T-helper 1 cell treated with Interleukin-12 subunit alpha and Interleukin-12 subunit beta and Interleukin-4 antibody, amounts not matched to agents 30 μg/mL and 1 μg/mL, for 36 hours (primary cell): ENCODE measurements at regions not wholly inside any gene's neighbourhood (a gene's known extent, or its start where the extent isn't known, plus 50 kb on each side); places are given as distances from the start of the nearest gene placed in this dataset.

Source experiments
- H3K27ac Mint-ChIP-seq: one replicate; pipeline ENCODE4 v1.8.0; 2021; ENCODE audit warnings: mild to moderate bottlenecking, mixed read lengths
- H3K27me3 Mint-ChIP-seq: one replicate; pipeline ENCODE4 v1.8.0; 2021; ENCODE audit warnings: low read depth, mixed read lengths
- H3K36me3 Mint-ChIP-seq: one replicate; pipeline ENCODE4 v1.8.0; 2021; ENCODE audit warnings: low read depth, mixed read lengths
- H3K4me1 Mint-ChIP-seq: one replicate; pipeline ENCODE4 v1.8.0; 2021; ENCODE audit warnings: low read depth, mixed read lengths
- H3K4me3 Mint-ChIP-seq: one replicate; pipeline ENCODE4 v1.8.0; 2021; ENCODE audit warnings: mild to moderate bottlenecking, moderate library complexity, mixed read lengths
- H3K9me3 Mint-ChIP-seq: one replicate; pipeline ENCODE4 v1.8.0; 2021; ENCODE audit warnings: mixed read lengths

DNA sequence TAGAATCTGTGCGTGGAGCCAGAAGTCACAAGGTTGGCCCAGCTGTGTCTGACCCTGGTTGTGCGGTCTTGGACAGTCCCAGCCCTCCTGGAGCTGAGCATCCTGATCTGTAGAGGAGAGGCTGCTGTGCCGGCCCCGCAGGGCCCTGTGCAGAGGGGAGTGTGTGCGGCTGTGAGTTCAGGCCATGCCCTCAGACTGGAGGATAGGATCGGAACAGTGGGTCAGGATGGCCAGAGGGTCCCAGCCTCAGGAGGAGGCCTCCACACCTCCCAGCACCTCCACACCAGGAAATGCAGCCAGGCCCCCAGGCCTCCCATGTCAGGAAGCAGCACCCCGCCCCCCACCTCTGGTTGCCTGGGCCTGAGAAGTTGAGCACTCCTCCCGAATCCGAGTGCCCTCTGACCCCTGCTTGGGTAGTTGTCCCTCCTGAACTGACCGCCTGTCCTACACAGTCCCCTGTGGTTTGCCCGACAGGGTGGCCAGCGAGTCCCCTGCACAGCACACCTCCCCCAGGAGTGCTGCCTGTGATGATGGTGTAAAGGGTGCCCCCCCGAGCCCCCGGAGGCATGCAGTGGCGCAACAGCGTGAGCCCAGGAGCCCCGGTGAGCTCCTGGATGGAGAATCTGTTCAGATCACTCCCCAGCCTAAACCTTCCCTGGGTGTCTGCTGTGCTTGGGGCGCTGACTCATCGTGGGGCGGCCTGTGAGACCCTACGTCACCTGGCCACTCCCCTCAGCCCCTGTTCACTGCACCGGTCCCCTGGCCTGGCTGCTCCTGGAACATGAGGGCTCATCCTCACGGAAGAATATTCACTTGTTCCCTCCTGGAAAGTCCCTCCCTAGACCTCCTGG is 285.2 kb downstream of the SEC14L1 start:
- Mint-ChIP-seq H3K27ac (no peak overlapping the region), H3K27me3 (no peaks in the 10 kb centered on the region), H3K36me3 (peaks cover 16% of the 10 kb centered on the region), H3K4me1 (peaks cover 53% of the 10 kb centered on the region), H3K9me3 (no peaks in the 10 kb centered on the region), H3K4me3 (no peak overlapping the region)

DNA sequence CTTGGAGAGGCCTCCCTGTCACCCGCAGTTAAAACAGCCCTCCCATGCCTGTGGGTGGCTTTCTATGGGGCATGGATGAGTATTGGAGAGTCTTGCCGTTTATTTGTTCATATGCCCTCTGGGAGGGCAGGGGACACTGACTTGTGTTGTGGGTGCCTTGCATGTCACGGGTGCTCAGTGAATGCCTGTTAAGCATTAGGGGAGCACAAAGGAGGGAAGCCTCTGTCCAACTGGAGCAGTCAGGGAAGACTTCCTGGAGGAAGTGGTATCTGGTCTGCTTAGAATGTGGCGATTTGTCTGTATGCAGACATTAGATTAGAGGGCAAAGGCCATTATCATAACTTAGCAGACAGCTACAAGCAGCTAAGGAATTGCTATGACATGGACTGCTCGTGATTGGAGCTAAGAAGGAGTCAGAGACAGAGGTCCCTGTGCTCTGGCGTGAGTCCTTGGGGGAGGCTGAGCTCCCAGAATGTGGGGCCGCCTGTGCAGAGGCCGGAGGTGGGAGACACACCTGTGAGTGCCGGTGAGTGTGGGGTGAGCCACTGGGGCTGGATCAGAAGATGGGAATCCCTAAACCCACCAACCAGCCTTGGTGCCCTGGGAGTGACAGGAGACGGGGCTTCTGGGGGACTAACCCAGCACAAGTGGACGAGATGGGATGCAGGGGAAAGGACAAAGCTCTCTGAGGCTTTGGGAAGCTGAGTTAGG is 286.1 kb downstream of the SEC14L1 start:
- Mint-ChIP-seq H3K4me3 (no peak overlapping the region), H3K36me3 (peaks cover 12% of the 10 kb centered on the region), H3K9me3 (no peaks in the 10 kb centered on the region), H3K27me3 (no peaks in the 10 kb centered on the region), H3K27ac (peak overlapping the region; percentile 47), H3K4me1 (peaks cover 47% of the 10 kb centered on the region)

DNA sequence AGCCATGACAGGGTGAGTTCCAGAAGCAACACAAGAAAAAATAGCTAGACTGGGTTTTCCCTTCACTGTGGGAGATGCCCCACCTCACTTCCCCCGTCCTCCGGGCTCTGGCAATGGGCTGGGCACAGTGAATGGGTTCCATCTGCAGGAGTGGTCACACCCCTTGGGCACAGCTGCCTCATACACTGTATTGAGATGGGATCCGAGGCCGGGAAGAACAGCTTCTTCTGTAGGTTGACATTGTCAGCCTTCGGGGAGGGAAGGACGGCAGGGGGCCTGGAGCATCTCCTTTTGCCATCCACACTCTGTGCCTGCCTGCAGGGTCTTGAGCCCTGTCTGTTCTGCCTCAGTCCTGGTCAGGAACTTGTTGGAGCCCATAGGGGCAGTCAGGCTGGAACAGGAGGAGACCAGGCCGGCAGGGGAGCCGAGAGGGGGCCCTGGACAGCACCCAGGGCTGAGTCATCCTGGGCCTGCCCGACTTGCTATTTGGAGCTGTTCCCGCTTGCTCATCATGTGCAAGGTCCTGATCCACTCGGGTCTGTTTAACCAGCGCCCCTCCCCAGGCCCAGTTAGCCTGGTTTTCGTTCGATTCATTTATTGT is 286.7 kb downstream of the SEC14L1 start:
- no peaks in the 10 kb centered on the region for H3K9me3 Mint-ChIP-seq
- no peak overlapping the region for H3K4me3 Mint-ChIP-seq
- H3K27ac Mint-ChIP-seq, result peak overlapping the region; percentile 47
- H3K36me3 Mint-ChIP-seq, result peaks cover 16% of the 10 kb centered on the region
- H3K27me3 Mint-ChIP-seq, result no peaks in the 10 kb centered on the region
- peaks cover 53% of the 10 kb centered on the region for H3K4me1 Mint-ChIP-seq

DNA sequence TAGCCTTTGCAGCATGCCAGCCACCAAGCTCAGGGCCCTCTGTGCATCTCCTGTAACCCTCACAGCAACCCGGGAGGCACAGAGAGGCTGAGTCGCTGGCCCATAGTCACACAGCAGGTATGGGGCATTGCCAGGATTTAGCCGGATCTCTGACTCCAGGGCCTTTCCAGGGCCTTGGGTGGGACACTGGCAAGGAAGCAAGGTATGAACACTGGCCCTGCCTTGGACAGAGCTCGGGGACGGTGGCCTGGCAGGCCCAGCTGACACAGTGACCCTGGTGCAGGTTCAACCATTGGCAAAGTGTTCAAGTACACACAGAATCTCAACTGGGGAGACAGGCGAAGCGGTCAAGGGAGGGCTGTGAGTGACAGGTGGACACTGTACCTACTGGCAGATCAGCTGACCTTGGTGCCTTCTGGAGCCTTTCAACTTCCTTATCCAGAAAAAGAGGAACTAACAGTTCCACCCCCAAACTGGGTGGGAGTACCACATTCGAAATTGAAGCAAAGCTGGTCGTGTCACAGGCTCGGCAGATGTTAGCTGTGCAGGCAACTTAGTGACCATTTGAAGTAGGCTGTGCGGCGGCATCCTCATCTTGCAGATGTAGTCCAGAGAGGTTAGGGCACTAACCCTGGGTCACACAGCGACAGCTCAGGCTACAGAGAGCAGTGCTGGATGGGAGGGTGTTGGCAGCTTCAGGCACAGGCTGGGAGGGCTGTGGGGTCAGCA is 287.4 kb downstream of the SEC14L1 start:
- H3K4me1 Mint-ChIP-seq, result peaks cover 57% of the 10 kb centered on the region
- no peak overlapping the region for H3K4me3 Mint-ChIP-seq
- no peaks in the 10 kb centered on the region for H3K27me3 Mint-ChIP-seq
- peaks cover 16% of the 10 kb centered on the region for H3K36me3 Mint-ChIP-seq
- peak overlapping the region; percentile 9 for H3K27ac Mint-ChIP-seq
- no peaks in the 10 kb centered on the region for H3K9me3 Mint-ChIP-seq

DNA sequence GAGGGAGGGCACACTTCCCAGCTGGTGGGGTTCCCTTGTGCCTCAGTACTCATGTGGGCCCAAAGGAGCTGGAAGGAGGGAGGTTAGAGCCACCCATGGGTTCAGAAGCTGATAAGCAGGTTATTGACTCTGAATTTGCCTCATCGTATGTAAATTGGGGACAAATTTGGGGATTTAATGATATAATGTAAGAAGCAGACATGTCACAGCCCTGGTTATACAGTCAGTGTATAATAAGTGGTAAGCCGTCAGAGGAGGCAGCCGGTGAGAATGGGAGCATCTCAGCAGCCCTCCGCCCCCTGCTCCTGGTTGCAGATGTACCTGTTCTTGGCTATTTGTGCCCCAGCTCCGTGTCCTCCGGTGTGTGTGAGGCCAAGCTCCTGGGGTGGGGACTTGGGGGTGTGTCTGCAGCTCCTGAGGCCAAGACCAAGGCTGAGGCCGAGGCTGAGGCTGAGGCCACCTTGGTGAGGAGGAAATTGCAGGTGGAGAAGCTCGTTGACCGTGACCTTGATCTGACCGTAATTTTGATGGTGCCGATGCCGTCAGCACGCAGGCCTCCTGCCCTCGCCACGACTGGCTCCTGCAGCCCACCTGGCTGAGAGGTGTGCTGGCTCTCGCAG is 288.1 kb downstream of the SEC14L1 start:
- Mint-ChIP-seq H3K9me3 (no peaks in the 10 kb centered on the region), H3K36me3 (peaks cover 18% of the 10 kb centered on the region), H3K4me1 (peaks cover 57% of the 10 kb centered on the region), H3K27ac (no peak overlapping the region), H3K27me3 (no peaks in the 10 kb centered on the region), H3K4me3 (peak overlapping the region; percentile 5)

DNA sequence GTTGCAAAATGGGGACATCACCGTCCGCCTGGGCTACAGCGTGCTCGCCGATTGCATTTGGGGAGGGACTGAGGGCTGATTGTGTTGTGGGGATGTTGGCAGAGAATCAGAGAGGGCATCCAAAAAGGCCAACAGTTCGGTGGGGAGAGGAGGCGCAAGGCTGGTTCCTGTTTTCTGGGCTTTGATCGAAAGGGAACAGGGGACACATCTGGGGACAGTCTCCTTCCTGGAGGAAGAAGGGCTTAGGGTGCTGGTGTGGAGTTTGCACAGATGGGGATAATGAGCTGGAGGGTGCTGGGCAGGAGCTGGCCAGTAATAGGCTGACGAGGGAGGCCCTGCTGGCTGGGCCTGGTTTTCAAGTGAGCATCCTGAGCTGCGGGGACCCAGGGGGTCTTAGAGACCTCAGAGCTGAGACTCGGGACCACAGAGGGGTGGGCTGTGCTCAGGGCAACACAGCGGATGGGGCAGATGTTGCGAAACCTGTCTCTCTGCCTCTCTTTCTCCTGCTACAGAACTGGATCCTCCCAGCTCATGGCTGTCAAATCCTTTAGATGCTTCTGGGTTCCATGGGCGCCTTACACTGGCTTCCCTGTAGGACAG is 288.7 kb downstream of the SEC14L1 start:
- no peaks in the 10 kb centered on the region for H3K9me3 Mint-ChIP-seq
- H3K27me3 Mint-ChIP-seq, result no peaks in the 10 kb centered on the region
- peaks cover 20% of the 10 kb centered on the region for H3K36me3 Mint-ChIP-seq
- H3K27ac Mint-ChIP-seq, result no peak overlapping the region
- peaks cover 59% of the 10 kb centered on the region for H3K4me1 Mint-ChIP-seq
- H3K4me3 Mint-ChIP-seq, result peak overlapping the region; percentile 5

DNA sequence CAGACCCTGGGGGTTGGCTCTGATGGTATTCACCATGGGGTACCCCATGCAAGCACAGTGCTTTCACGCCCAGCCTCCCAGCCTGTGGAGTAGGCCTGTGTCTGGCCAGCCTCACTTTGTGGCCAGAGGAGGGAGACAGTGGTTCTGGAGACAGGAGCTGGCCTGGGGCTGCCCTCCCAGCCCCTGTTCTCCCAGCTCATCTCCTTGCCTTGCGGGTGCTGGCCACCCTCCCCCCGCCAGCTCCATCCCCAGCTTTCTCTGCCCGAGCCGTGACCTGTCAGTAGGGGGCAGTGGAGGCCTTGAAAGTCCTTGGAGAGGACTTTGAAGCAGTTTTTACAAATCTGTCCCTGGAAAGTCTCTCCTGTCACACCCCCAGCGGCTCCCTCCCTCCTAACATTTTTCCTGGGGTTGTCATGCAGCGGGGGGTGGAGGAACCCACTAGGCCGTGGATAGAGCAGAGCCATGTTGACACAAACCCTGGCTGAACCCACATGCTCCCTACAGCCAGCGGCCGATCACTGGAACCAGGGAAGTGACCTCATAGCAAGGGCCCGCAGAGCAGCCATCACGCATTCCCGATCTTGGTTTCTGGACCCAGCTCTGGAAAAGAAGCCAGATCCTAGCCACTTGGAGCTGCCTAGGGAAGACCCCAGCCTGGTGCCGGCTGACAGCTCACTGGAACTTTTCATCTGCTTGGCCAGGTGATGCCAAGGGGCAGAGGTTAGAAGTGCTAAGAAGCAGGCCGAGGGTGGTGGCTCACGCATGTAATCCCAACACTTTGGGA is 289.4 kb downstream of the SEC14L1 start:
- Mint-ChIP-seq H3K27me3 (no peaks in the 10 kb centered on the region), H3K9me3 (no peaks in the 10 kb centered on the region), H3K4me3 (no peak overlapping the region), H3K27ac (peak overlapping the region; percentile 45), H3K4me1 (peaks cover 63% of the 10 kb centered on the region), H3K36me3 (peaks cover 27% of the 10 kb centered on the region)

DNA sequence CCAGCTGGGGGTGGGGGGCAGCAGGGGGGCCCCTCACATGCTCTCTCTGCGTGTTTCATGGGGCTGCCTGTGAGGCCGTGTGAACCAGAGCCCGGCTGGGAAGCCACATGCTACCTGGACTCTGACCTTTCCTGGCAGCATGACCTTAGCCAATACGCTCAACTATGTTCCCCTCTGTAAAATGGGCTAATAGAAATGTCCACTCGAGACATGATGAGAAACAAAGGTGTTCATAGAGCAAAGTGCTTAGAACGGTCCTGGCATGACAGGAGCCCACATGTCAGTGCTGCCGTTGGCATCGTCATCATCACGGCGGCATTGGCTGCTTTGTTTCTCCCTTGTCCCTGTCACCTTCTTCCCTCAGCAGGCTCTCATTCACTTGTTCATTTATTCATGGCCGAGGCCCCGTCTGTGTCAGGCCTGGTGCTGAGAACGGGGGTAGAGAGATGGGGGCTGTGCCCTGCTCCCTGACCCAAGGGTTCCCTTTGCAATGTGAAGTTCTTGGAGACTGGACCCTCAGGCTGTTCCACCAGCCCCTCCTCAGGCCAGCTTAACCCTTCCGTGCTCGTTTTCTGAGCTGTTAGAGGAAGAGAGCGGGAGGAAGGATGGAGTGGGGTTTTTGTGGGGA is 291.4 kb downstream of the SEC14L1 start:
- Mint-ChIP-seq H3K4me3 (peak overlapping the region; percentile 67), H3K4me1 (peaks cover 65% of the 10 kb centered on the region), H3K36me3 (peaks cover 27% of the 10 kb centered on the region), H3K27me3 (no peaks in the 10 kb centered on the region), H3K9me3 (no peaks in the 10 kb centered on the region), H3K27ac (peak overlapping the region; percentile 49)

DNA sequence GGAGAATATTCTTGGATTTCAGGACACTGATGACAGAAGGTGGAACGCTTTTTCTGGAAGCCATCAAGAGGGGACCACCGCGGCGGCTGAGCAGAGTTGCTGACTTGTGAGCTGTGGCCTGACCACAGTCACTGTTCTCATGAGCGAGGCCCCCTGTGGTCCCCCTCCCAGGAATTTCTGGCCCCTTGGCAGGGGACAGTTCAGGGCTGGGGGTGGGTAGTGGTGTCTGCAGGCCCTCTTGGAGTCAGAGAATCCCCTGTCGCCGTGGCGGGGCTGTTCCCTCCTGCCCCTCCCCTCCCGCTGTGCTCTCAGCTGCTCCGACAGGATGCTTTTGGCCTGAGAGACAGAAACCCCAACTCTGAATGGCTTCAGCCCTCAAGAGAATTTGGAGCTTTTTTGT is 292.0 kb downstream of the SEC14L1 start:
- peaks cover 26% of the 10 kb centered on the region for H3K36me3 Mint-ChIP-seq
- no peaks in the 10 kb centered on the region for H3K9me3 Mint-ChIP-seq
- H3K27ac Mint-ChIP-seq, result no peak overlapping the region

DNA sequence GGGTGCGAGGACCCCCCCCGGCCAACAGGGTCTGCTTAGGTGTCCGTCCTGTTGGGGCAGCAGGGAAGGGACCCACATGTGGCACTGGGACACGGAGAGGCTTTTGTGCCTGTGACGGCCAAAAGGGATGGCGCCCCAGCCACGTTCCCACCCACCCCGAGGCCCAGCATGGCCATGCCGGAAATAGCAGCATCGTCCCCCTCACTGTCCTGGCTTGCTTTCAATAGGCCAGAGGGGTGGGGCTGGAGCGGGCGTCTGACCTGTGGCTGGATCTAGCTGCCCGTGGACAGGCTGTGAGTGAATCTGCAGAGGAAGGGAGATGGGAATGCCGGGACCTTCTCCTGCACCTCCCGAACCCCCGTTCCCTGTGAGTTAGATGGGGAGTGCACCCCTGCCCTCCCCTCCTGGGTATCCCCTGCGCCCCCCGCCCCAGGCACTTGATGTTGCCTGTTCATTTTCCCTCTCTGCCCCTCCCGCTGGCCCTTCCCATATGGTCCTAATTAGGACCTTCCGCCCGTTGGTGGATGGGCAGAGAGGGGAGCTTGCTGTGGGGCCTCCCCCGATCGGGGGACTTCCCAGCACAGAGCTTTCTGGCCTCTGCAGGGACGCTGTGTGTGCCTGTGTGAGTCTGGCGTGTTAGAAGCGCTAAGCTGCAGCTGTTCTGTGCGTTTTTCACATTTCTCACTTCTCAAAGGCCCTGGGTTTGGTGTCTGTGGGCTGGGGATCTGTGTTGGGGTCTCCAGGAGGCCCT is 292.8 kb downstream of the SEC14L1 start:
- H3K9me3 Mint-ChIP-seq, result no peaks in the 10 kb centered on the region
- H3K27me3 Mint-ChIP-seq, result no peaks in the 10 kb centered on the region
- peaks cover 23% of the 10 kb centered on the region for H3K36me3 Mint-ChIP-seq
- peak overlapping the region; percentile 79 for H3K4me3 Mint-ChIP-seq
- peaks cover 66% of the 10 kb centered on the region for H3K4me1 Mint-ChIP-seq
- peak overlapping the region; percentile 86 for H3K27ac Mint-ChIP-seq

More for the DNA sequence above, 292.0 kb downstream of the SEC14L1 start:
- Mint-ChIP-seq H3K4me1 (peaks cover 66% of the 10 kb centered on the region), H3K27me3 (no peaks in the 10 kb centered on the region), H3K4me3 (peak overlapping the region; percentile 67)

DNA sequence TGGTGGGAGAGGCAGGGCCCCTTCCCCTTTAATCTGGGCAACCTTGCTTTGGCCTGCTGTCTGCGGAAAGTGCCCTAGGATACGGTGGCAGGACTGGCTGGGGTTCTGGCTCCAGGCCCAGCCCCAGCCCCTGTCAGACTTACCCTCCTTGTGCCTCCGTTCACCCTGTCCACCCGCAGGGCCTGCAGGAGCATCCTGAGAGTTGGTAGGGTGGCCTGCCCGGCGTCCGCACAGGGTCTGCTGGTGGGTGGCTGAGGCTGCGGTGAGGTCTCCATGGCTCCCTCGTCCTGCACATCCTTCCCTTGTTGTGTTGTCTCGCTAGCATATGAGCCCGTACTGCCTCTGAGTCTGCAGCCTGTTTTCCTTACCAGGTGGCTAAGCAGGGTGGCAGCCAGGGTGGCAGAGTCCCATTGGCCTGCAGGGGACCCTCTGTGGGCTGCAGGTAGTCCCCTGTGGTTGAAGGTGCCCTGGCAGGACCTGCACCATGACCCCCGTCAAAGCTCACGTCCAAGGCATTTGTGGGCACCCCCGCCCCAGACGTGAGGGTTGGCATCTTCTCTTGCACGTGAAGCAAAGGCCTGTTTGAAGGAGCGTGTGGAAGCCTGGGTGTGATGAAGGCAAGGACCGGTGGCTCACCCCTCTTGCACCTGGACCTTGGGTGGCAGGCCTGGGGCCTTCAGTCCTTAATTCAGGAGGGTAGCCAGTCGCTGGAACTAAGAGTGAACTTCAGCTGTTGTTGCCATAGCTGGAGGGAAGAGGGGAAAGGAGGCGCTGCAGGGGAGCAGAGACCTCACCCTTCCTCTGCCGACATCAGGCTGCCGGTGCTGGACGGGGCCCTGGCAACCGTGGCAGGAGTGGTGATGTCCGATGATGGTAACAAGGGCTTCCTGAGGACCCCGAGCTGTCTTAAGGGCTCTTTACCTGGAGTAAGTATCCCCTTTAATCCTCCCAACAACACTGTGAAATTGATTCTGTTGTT is 293.7 kb downstream of the SEC14L1 start:
- Mint-ChIP-seq H3K27ac (peak overlapping the region; percentile 89), H3K27me3 (no peaks in the 10 kb centered on the region), H3K9me3 (no peaks in the 10 kb centered on the region), H3K4me1 (peaks cover 69% of the 10 kb centered on the region), H3K4me3 (peak overlapping the region; percentile 79), H3K36me3 (peaks cover 26% of the 10 kb centered on the region)
